ENCODE measurements at regions not wholly inside any gene's neighbourhood (a gene's known extent, or its start where the extent isn't known, plus 50 kb on each side); places are given as distances from the start of the nearest gene placed in this dataset.

GRCh38 chr3:5275529-5275928 lies 88.0 kb downstream of the EDEM1 start:
- H2AFZ ChIP-seq (ENCODE audit: low read length) = no peak overlapping the region
- in situ Hi-C loops (cut with HindIII; ENCODE audit: extremely low pct_ligation_motif_present, low pct_unique_long_range_greater_than_20kb) = no loop called here
- no peak overlapping the region for H3K27ac ChIP-seq (ENCODE audit: extremely low read length, insufficient read depth, low read length)
- no peaks in the 10 kb centered on the region for H3K79me2 ChIP-seq (ENCODE audit: insufficient read depth, low read length)
- no peaks in the 10 kb centered on the region for H3K4me1 ChIP-seq (ENCODE audit: insufficient read depth, low read length)
- 0% methylated on average over 2 of the region's 2 CpGs for WGBS (ENCODE audit: low lambda C conversion rate)
- BruUV-seq (replicated peaks) = no TSS peak
- no peak for TF ChIP-seq IKZF1 (IDR thresholded peaks at IDR 0.05)
- no peak for TF ChIP-seq UBTF (CRISPR knock-in tag; IDR thresholded peaks at IDR 0.05)
- no peak for TF ChIP-seq FOSL2 (CRISPR knock-in tag; IDR thresholded peaks at IDR 0.05)
- no peak for TF ChIP-seq THAP7 (CRISPR knock-in tag; IDR thresholded peaks at IDR 0.05)
- TF ChIP-seq, protein P1, sequence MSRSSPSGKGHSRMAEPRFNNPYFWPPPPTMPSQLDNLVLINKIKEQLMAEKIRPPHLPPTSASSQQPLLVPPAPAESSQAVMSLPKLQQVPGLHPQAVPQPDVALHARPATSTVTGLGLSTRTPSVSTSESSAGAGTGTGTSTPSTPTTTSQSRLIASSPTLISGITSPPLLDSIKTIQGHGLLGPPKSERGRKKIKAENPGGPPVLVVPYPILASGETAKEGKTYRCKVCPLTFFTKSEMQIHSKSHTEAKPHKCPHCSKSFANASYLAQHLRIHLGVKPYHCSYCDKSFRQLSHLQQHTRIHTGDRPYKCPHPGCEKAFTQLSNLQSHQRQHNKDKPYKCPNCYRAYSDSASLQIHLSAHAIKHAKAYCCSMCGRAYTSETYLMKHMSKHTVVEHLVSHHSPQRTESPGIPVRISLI (CRISPR knock-in tag; IDR thresholded peaks at IDR 0.05; ENCODE audit: borderline replicate concordance) = no peak
- TF ChIP-seq, protein P2, sequence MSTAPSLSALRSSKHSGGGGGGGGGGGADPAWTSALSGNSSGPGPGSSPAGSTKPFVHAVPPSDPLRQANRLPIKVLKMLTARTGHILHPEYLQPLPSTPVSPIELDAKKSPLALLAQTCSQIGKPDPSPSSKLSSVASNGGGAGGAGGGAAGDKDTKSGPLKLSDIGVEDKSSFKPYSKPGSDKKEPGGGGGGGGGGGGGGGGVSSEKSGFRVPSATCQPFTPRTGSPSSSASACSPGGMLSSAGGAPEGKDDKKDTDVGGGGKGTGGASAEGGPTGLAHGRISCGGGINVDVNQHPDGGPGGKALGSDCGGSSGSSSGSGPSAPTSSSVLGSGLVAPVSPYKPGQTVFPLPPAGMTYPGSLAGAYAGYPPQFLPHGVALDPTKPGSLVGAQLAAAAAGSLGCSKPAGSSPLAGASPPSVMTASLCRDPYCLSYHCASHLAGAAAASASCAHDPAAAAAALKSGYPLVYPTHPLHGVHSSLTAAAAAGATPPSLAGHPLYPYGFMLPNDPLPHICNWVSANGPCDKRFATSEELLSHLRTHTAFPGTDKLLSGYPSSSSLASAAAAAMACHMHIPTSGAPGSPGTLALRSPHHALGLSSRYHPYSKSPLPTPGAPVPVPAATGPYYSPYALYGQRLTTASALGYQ (CRISPR knock-in tag; IDR thresholded peaks at IDR 0.05) = no peak
- TF ChIP-seq HMG20B (CRISPR knock-in tag; conservative IDR thresholded peaks at IDR 0.05) = no peak
- no peak for TF ChIP-seq ZNF569 (CRISPR knock-in tag; IDR thresholded peaks at IDR 0.05; ENCODE audit: borderline replicate concordance)
- no peak for TF ChIP-seq ETV5 (CRISPR knock-in tag; IDR thresholded peaks at IDR 0.05; ENCODE audit: borderline replicate concordance)
- no peak for TF ChIP-seq ATF1 (CRISPR knock-in tag; IDR thresholded peaks at IDR 0.05)
- TF ChIP-seq FOXO1 (CRISPR knock-in tag; IDR thresholded peaks at IDR 0.05) = no peak
- TF ChIP-seq JDP2 (CRISPR knock-in tag; IDR thresholded peaks at IDR 0.05; ENCODE audit: borderline replicate concordance) = no peak
- TF ChIP-seq, protein P3, sequence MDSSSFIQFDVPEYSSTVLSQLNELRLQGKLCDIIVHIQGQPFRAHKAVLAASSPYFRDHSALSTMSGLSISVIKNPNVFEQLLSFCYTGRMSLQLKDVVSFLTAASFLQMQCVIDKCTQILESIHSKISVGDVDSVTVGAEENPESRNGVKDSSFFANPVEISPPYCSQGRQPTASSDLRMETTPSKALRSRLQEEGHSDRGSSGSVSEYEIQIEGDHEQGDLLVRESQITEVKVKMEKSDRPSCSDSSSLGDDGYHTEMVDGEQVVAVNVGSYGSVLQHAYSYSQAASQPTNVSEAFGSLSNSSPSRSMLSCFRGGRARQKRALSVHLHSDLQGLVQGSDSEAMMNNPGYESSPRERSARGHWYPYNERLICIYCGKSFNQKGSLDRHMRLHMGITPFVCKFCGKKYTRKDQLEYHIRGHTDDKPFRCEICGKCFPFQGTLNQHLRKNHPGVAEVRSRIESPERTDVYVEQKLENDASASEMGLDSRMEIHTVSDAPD (CRISPR knock-in tag; IDR thresholded peaks at IDR 0.05) = no peak
- TF ChIP-seq BCL6 (CRISPR knock-in tag; IDR thresholded peaks at IDR 0.05) = no peak
- H3K36me3 ChIP-seq (replicated peaks in 1 of 2; ENCODE audit: control insufficient read depth in 1 of 2, insufficient read depth in 2 of 2, low read length in 2 of 2) = no peaks in the 10 kb centered on the region
- no peak overlapping the region for H3K4me3 ChIP-seq (replicated peaks in 1 of 3; ENCODE audit: insufficient read depth in 1 of 3, low read depth in 2 of 3, low read length in 3 of 3)
- FAIRE-seq (no peak), ATAC-seq (no peak; the same call in 2 of the 3 replicates), DNase-seq (ENCODE audit: low spot score) (no peak)
- no peaks in the 10 kb centered on the region for H3K9me3 ChIP-seq (ENCODE audit: low read length)
- 0 out of 5 replicates have a peak, but pooled peaks cover 0 to 5% of the 10 kb centered on the region in 2 experiments for H3K27me3 ChIP-seq (ENCODE audit: control insufficient read depth in 1 of 2, insufficient read depth in 2 of 2, low read length in 2 of 2)
- CTCF ChIA-PET (ENCODE audit: low intra/inter-chr PET ratio, low total read pairs) = no interaction called here
- no peak overlapping the region for H3K4me2 ChIP-seq (ENCODE audit: low read depth, low read length)
- no peaks in the 10 kb centered on the region for H4K20me1 ChIP-seq (ENCODE audit: insufficient read depth, low read length)
- H3K9ac ChIP-seq (ENCODE audit: insufficient read depth, low read depth, low read length) = no peak overlapping the region
- POLR2A ChIA-PET = no interaction called here
- intact Hi-C loops (cut with micrococcal nuclease; ENCODE audit: unreplicated experiment) = no loop called here
